ENCODE measurements at regions not wholly inside any gene's neighbourhood (a gene's known extent, or its start where the extent isn't known, plus 50 kb on each side); places are given as distances from the start of the nearest gene placed in this dataset.

DNA sequence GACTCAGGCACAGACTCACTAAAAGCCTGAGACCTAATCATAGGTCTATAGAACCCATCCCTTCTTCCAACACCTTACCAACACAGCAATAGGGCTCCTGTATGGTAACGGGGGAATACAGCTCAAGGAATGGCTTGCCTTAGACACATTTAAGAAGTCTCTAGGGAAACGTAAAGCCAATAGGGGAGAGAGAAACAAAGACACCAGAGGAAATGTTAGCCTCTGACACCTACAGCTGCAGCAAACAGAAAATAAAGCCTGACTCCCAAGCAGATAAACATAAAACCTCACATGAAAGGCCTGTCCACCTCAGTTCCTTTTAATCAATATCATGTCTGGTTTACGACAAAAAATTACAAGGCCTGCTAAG is 51.1 kb upstream of the NCOA1 start:
- ATAC-seq, result no peak
- Mint-ChIP-seq H3K36me3 (ENCODE audit: insufficient read depth) (no peaks in the 10 kb centered on the region), H3K9me3 (no peaks in the 10 kb centered on the region), H3K4me1 (ENCODE audit: low read depth) (no peaks in the 10 kb centered on the region), H3K27me3 (ENCODE audit: low read depth) (no peaks in the 10 kb centered on the region), H3K4me3 (no peak overlapping the region)
- no peak for DNase-seq

DNA sequence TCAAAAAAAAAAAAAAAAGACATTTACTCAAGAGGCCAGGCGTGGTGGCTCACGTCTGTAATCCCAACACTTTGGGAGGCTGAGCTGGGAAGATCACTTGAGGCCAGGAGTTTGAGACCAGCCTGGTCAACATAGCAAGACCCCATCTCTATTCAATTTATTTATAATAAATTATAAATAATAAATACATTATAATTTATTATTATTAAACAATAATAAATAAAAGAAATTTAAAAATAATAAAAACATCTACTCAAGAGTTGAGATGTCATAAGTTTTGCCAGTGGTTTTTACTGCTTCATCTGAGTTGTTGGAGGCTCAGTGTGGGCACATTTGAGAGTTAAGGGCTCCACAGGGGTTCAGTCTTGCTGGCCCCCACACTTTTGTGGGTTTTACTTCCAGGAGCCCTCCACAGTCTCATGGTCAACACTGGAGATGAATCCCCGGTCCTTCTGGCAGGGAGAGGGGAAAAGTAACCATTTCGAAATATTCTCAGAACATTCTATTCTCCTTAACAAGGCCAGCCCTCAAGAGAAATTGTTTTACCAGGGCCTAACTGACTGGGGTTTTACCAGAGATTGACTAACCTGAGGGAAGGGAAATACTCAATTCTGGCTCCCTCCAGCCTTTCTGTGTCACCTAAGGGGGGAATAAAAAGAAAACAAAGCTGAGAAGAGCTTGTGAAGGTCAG is 51.6 kb upstream of the NCOA1 start:
- Mint-ChIP-seq H3K4me3 (no peak overlapping the region), H3K27me3 (ENCODE audit: low read depth) (no peaks in the 10 kb centered on the region), H3K36me3 (ENCODE audit: insufficient read depth) (no peaks in the 10 kb centered on the region), H3K4me1 (ENCODE audit: low read depth) (no peaks in the 10 kb centered on the region), H3K9me3 (no peaks in the 10 kb centered on the region)
- no peak for DNase-seq
- ATAC-seq, result no peak

DNA sequence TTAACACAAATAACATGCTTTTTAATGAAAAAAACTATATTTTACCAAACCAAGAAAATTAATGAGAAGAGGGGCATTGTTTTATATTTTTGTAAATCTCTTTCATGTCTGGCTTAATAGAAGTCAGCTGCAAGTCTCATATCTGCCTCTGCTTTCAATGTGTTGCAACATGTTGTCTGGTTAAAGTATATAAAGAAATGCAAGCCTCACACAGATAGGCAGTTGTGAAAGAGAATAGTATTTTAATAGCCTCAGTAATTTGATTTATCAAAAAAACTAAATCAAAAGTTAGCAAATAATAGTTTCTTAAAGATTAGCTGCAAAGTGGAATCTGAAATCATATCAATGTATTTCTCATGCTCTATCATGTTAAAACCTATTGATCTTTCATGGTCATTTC is 52.9 kb upstream of the NCOA1 start:
- no peaks in the 10 kb centered on the region for H3K4me1 Mint-ChIP-seq (ENCODE audit: low read depth)
- ATAC-seq, result no peak
- no peak for DNase-seq
- no peaks in the 10 kb centered on the region for H3K27me3 Mint-ChIP-seq (ENCODE audit: low read depth)
- no peak overlapping the region for H3K4me3 Mint-ChIP-seq
- no peaks in the 10 kb centered on the region for H3K36me3 Mint-ChIP-seq (ENCODE audit: insufficient read depth)
- no peaks in the 10 kb centered on the region for H3K9me3 Mint-ChIP-seq

DNA sequence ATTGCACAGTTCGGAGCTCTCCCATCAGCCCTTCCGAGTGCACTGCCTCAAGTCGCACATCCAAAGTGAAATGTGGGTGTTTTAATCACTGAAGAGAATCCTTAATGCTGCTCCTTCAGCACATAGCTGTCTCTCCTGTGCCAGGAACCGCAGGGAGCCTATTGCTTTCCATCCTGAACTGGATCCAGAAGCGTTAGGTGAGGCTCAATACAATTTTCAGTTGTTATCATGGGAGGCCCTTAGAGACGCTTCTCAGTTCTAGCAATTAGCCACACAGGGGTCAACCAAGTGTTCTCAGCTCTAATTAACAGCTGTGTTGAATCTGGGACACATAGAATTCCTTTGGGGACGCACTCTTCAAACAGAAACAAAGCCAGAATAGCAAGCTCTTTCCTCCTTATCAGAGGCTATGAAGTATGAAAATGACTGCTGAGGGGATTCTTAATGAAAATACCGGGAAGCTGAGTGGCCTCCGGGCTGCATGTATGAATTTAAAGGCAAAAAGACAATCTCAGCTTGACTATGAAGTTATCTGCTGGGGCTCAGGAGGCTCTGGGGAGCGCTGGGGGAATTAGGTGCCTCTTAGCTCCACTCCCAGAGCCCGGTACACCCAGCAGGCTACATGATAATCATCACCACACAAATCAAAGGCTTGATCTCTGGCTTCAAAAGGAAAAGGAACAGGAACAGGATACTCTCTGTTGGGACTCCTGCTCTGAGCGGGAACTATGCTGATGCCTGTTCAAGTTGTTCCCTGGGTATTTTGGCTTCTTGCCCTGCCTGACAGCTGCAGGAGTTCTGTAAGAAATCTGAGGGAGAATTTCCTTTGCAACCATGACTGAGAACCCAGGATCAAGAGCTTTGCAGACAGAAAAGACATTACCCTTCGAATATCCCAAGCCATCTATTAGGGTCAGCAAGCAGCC is 55.4 kb upstream of the NCOA1 start:
- Mint-ChIP-seq H3K27me3 (ENCODE audit: low read depth) (no peaks in the 10 kb centered on the region), H3K36me3 (ENCODE audit: insufficient read depth) (no peaks in the 10 kb centered on the region), H3K4me1 (ENCODE audit: low read depth) (no peaks in the 10 kb centered on the region), H3K9me3 (no peaks in the 10 kb centered on the region), H3K4me3 (no peak overlapping the region)
- no peak for DNase-seq
- ATAC-seq, result no peak

DNA sequence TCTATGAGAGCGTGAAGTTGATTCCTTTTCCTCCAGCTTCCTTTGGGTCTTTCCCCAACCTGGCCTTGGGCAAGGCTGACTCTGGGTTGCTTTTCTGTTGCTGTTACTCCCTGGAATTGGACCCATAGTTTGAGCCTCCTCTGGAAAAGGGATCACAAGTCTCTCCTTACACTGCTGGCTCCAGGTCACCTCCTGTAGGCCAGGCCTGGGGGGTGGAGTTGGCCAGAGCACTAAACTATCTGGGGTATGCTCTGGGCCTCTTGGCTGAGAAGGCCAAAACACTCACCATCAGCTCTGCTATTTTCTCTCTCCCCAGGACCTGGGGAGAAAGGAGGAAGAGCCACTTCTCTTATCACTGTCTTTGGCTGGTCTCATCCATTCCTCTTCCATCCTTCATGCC is 56.5 kb upstream of the NCOA1 start:
- no peak for ATAC-seq
- no peaks in the 10 kb centered on the region for H3K4me1 Mint-ChIP-seq (ENCODE audit: low read depth)
- no peaks in the 10 kb centered on the region for H3K36me3 Mint-ChIP-seq (ENCODE audit: insufficient read depth)
- no peak overlapping the region for H3K4me3 Mint-ChIP-seq
- no peaks in the 10 kb centered on the region for H3K27me3 Mint-ChIP-seq (ENCODE audit: low read depth)
- DNase-seq, result no peak
- no peaks in the 10 kb centered on the region for H3K9me3 Mint-ChIP-seq

DNA sequence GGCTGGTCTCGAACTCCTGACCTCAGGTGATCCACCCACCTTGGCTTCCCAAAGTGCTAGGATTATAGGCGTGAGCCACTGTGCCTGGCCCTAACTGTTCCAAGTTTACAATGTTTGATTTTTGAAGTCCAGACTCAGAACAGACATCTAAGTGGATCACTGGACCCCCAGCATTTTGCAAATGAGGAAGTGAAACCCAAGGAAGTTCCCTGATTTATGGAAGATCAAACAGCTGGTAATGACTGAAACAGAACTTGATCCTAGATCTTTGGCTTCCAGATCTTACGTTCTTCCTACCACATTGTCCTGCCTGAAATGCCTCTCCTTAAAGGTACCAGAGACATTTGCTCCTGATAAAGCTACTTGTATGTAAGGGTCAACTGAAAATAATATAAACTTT is 58.3 kb upstream of the NCOA1 start:
- Mint-ChIP-seq H3K4me3 (no peak overlapping the region), H3K9me3 (no peaks in the 10 kb centered on the region), H3K27me3 (ENCODE audit: low read depth) (no peaks in the 10 kb centered on the region), H3K36me3 (ENCODE audit: insufficient read depth) (no peaks in the 10 kb centered on the region), H3K4me1 (ENCODE audit: low read depth) (no peaks in the 10 kb centered on the region)
- ATAC-seq (no peak), DNase-seq (no peak)

DNA sequence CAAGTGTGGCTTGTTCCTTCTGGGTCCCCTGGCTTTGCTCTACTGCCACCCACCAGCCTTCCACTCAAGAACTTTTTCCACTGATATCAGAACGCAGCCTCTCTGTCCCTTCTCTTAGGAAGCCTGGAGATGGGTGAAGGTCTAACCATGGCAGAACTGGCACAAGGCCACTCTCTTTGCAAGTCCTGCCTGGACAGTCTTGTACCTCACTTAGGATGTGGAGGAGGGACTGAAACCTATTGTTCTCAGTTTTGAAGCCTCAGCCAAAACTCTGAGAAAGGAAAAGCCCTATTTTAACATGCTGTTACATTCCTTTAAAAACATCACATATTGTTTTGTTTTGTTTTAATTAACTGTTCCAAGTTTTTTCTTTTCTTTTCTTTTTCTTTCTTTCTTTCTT is 58.9 kb upstream of the NCOA1 start:
- Mint-ChIP-seq H3K9me3 (no peaks in the 10 kb centered on the region), H3K4me3 (no peak overlapping the region), H3K4me1 (ENCODE audit: low read depth) (no peaks in the 10 kb centered on the region), H3K36me3 (ENCODE audit: insufficient read depth) (no peaks in the 10 kb centered on the region), H3K27me3 (ENCODE audit: low read depth) (no peaks in the 10 kb centered on the region)
- DNase-seq, result no peak
- no peak for ATAC-seq

DNA sequence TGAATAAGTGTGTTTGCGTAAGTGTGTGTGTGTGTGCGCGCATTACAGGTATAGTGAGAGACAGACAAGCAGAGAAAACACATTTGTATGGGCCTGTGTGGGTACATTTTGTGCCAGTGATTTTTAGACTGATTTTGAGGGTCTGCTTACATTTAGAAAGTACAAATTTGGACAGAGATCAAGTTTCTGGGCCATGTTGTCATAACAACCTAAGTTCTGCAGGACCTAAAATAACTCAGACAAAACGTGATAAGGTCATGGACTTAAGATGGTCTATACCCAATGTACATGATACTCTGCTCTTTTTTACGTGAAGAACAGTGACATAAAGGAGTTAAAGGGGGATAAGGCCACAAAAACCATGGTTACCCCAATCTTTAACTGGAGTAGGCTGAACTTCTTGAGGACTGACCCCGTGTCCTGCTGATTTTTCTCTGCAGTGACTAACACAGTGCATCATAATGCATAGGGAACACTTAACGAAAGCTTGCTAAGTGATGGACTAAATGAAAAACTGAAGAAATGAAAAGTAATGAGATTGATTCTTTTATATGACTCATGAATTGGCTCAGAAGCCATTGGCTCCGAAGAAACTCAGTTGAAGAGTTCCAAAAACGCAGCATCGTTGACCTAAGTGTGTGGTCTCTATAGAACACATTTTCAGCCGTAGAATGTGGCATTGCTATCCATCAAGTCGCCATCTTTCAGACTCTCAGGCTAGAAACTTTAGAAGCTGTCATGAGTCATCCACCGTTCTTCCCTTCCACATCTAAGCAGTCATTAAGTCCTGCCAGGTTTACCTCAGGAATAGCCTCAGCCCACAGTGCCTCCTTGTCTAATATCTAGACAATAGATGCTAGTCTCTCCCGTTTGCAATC is 61.6 kb upstream of the NCOA1 start:
- DNase-seq (no peak), ATAC-seq (no peak)
- H3K4me3 Mint-ChIP-seq, result no peak overlapping the region

DNA sequence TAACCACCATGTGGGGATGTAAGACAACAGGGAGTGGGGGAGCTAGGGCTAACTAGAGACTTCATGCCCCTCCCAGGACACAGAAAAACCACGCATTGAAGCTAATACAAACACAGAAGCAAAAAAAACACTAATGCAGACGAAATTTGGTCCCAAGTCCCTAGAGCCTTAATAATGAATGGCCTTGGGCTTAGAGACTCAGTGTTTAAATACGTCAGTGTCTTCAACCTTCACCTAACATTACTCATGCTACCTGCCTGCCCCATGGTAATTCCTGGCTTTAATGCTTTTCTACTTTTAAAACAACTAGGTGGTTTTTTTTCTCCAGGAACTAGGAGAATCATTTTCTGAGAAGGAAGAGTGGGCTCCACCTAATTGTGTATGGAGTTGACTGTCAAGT is 64.1 kb upstream of the ITSN2 start:
- DNase-seq (no peak), ATAC-seq (no peak)
- H3K27me3 Mint-ChIP-seq (ENCODE audit: low read depth), result no peaks in the 10 kb centered on the region
- H3K9me3 Mint-ChIP-seq, result no peaks in the 10 kb centered on the region
- H3K4me3 Mint-ChIP-seq, result no peak overlapping the region
- H3K4me1 Mint-ChIP-seq (ENCODE audit: low read depth), result no peaks in the 10 kb centered on the region
- no peaks in the 10 kb centered on the region for H3K36me3 Mint-ChIP-seq (ENCODE audit: insufficient read depth)

More for the DNA sequence above, 61.6 kb upstream of the NCOA1 start:
- H3K9me3 Mint-ChIP-seq, result no peaks in the 10 kb centered on the region
- H3K27me3 Mint-ChIP-seq (ENCODE audit: low read depth), result no peaks in the 10 kb centered on the region
- no peaks in the 10 kb centered on the region for H3K36me3 Mint-ChIP-seq (ENCODE audit: insufficient read depth)
- H3K4me1 Mint-ChIP-seq (ENCODE audit: low read depth), result no peaks in the 10 kb centered on the region

DNA sequence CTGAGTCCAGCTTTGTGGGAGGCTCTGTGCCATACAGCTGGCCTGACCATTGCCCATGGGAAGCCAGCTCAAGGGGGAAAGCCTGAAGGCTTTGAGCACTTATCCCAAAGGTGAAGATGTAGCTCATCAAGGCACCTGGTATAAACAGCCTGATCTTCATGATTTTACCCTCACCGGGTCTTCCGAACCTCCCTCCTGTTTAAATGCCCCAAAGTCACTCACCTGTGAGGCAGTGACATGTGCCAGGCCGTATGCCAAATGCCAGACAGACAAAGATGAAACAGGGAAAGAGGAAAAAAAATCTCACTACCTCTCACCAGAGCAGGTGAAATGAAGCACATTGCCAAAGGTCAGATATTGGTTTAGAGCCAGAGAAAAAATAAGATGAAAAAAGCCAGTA is 62.8 kb upstream of the ITSN2 start:
- H3K27me3 Mint-ChIP-seq (ENCODE audit: low read depth), result no peaks in the 10 kb centered on the region

DNA sequence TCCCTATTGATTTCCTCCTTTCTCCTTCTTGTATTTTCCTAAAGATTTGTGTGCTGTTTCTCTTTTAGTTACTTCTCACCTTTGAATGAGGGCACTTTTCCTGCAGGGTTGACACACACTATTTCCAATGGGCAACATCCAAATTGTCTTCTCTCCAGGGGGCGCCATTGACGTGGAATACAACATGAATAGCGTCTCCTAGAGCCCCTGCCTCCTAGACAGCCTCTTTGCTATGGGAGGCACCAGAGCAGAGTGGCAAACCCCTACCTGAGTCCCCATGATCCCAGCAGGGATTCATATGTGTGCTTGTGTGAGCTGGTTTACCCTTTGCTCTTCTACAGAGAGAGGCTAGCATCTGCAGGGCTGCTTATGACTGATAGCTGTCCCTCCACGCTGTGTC is 61.3 kb upstream of the ITSN2 start:
- Mint-ChIP-seq H3K4me3 (no peak overlapping the region), H3K9me3 (no peaks in the 10 kb centered on the region), H3K27me3 (ENCODE audit: low read depth) (no peaks in the 10 kb centered on the region), H3K4me1 (ENCODE audit: low read depth) (no peaks in the 10 kb centered on the region), H3K36me3 (ENCODE audit: insufficient read depth) (no peaks in the 10 kb centered on the region)
- ATAC-seq (peak; percentile 58 to 59), DNase-seq (peak; percentile 52)

More for the DNA sequence above, 62.8 kb upstream of the ITSN2 start:
- H3K4me1 Mint-ChIP-seq (ENCODE audit: low read depth), result no peaks in the 10 kb centered on the region
- H3K4me3 Mint-ChIP-seq, result no peak overlapping the region
- ATAC-seq, result no peak
- H3K9me3 Mint-ChIP-seq, result no peaks in the 10 kb centered on the region
- DNase-seq, result no peak
- H3K36me3 Mint-ChIP-seq (ENCODE audit: insufficient read depth), result no peaks in the 10 kb centered on the region

DNA sequence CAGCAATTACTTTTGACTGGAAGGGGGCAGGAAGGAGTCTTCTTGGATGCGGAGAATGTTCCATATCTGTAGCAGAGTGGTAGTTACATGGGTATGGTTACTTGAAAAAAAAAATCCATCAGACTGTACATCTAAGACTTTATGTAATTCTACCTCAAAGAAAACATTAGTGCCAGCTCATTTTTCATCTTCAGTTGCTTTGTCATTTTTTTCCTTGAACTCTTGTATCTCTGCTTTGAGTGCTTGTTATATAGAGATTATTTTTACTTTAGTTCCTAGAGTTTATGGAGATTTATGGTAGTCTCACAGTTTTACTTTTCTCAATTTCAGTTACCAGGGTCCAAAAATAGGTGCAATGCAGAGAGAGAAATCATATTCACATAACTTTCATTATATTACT is 60.0 kb upstream of the ITSN2 start:
- Mint-ChIP-seq H3K27me3 (ENCODE audit: low read depth) (no peaks in the 10 kb centered on the region), H3K4me3 (no peak overlapping the region), H3K4me1 (ENCODE audit: low read depth) (no peaks in the 10 kb centered on the region), H3K36me3 (ENCODE audit: insufficient read depth) (no peaks in the 10 kb centered on the region), H3K9me3 (no peaks in the 10 kb centered on the region)
- DNase-seq (no peak), ATAC-seq (no peak)

DNA sequence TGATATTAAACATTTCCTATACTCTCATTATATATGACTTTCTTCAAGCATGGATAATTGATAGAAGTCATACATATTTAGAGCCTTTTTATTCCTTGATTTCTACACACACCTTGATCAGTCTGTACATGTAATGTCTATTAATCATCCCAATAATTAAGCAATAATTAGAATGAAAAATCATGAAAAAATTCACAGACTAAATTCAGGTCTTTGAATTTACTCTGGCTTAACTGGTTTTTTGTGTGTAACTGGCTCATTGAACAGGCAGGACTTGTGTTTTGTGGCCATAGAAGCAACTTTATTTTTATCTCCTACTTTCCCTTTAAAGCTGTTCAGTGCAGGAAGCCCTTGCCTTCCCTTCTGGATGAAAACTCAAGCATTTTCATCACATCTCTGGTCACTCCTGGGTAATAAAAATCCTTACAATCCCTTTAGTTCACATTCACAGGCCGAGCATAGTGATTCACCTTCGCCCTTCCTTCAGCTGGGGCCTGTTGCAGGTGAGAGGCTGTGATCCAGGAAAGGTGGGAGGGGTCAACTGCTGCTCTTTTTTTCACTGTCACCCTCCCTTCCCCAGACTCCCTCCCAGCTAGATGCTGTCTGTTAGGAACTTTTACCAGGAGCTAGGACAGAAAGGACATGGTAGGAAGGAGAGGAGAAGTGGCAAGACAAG is 58.0 kb upstream of the ITSN2 start:
- Mint-ChIP-seq H3K4me3 (no peak overlapping the region), H3K36me3 (ENCODE audit: insufficient read depth) (no peaks in the 10 kb centered on the region), H3K4me1 (ENCODE audit: low read depth) (no peaks in the 10 kb centered on the region), H3K27me3 (ENCODE audit: low read depth) (no peaks in the 10 kb centered on the region), H3K9me3 (no peaks in the 10 kb centered on the region)
- DNase-seq (no peak), ATAC-seq (no peak)

DNA sequence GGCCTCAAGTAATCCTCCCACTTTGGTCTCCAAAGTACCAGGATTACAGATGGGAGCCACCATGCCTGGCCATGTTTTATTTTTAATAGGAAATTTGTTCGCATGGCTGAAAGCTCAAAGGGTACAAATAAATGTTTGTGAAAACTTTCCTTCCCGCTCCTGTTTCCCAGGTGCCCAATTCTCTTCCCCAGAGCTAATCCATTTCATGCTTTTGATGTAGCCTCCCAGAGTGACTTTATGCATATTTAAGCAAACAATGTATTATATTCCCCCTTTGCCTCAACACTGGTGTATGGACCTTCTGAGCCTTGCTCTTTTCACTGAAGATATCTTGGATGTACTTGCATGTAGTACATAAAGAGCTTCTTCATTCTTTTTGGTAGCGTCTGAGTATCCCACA is 52.5 kb upstream of the ITSN2 start:
- DNase-seq, result no peak
- no peaks in the 10 kb centered on the region for H3K36me3 Mint-ChIP-seq (ENCODE audit: insufficient read depth)
- peaks cover 13% of the 10 kb centered on the region for H3K27me3 Mint-ChIP-seq (ENCODE audit: low read depth)
- no peaks in the 10 kb centered on the region for H3K9me3 Mint-ChIP-seq
- no peak overlapping the region for H3K4me3 Mint-ChIP-seq
- ATAC-seq, result no peak
- no peaks in the 10 kb centered on the region for H3K4me1 Mint-ChIP-seq (ENCODE audit: low read depth)

Measured in activated T-cell treated with anti-CD3 and anti-CD28 coated beads, Interleukin-2, amount 50 U/mL, for 4 hours (primary cell).